HepG2 (cell line): ENCODE measurements at regions not wholly inside any gene's neighbourhood (a gene's known extent, or its start where the extent isn't known, plus 50 kb on each side); places are given as distances from the start of the nearest gene placed in this dataset.

ENCODE experiments used
- ATAC-seq: fragments of 200-7000 bp; cut with Tn5 transposase; 3 replicates; pipeline ENCODE4 v1.9.1; 2020; ENCODE audit warnings: mild to moderate bottlenecking, moderate library complexity
- BruUV-seq: library from RNA; stranded (reverse); fragments of 400-500 nt; replicated peaks from 2 replicates; lab custom pipeline; 2021; lab: Mats Ljungman, UMichigan
- CTCF ChIA-PET: fragments of 300-600 bp; formaldehyde crosslinking; extraction: SDS; loops from one replicate; lab custom pipeline; 2021; ENCODE audit warnings: low total read pairs, inconsistent platforms, low intra/inter-chr PET ratio; lab: Yijun Ruan, JAX
- POLR2A ChIA-PET: fragments of 350-600 bp; sonication (Branson Sonifier 250); formaldehyde crosslinking; loops from one replicate; lab custom pipeline; 2020; ENCODE audit warnings: antibody characterized with exemption, inconsistent platforms; lab: Yijun Ruan, JAX
- DNase-seq: peaks from one replicate; pipeline ENCODE4 v3.0.0-alpha.2; 2015; ENCODE audit warnings: low spot score
- FAIRE-seq: peaks from 3 replicates; lab custom pipeline; 2011; peaks lifted over from hg19 to GRCh38; lab: Jason Lieb, UNC
- H2AFZ ChIP-seq: one replicate; pipeline ENCODE4 v1.6.1; 2011; ENCODE audit warnings: low read length, inconsistent platforms
- H3K27ac ChIP-seq: fragments of 300-600 bp; 3 replicates; pipeline ENCODE4 v1.8.0; 2011; ENCODE audit warnings: mixed run types, mild to moderate bottlenecking, mixed read lengths, low read length, inconsistent platforms; ENCODE audit not compliant: insufficient read depth; ENCODE audit errors: extremely low read length
- H3K27me3 ChIP-seq, 2 experiments: fragments of 200-600 bp in 1 of 2; 2 replicates in 1 of 2; 3 replicates in 1 of 2; pipeline versions ENCODE4 v1.6.0 to v1.8.0; 2011; ENCODE audit warnings: low read length in 2 of 2, mild to moderate bottlenecking in 2 of 2, moderate library complexity in 2 of 2, inconsistent platforms in 1 of 2; ENCODE audit not compliant: insufficient read depth in 2 of 2, control insufficient read depth in 1 of 2
- H3K36me3 ChIP-seq, 2 experiments: fragments of 200-600 bp in 1 of 2; replicated peaks in 1 of 2; 2 replicates in 1 of 2; 3 replicates in 1 of 2; pipeline versions ENCODE4 v1.5.1 to v1.8.0; 2011; ENCODE audit warnings: low read length in 2 of 2, inconsistent platforms in 1 of 2; ENCODE audit not compliant: insufficient read depth in 2 of 2, control insufficient read depth in 1 of 2
- H3K4me1 ChIP-seq: 2 replicates; pipeline ENCODE4 v1.5.1; 2012; ENCODE audit warnings: low read length, inconsistent platforms; ENCODE audit not compliant: insufficient read depth
- H3K4me2 ChIP-seq: 2 replicates; pipeline ENCODE4 v1.6.0; 2011; ENCODE audit warnings: low read depth, low read length, inconsistent platforms
- H3K4me3 ChIP-seq, 3 experiments: fragments of 200-600 bp in 1 of 3; sonication (generic), shearing (Covaris generic) in 1 of 3; replicated peaks in 1 of 3; 2 replicates each; pipeline ENCODE4 v1.5.1; 2011 to 2016; ENCODE audit warnings: low read length in 3 of 3, inconsistent platforms in 2 of 3, low read depth in 2 of 3, mild to moderate bottlenecking in 2 of 3, control low read depth in 1 of 3, mixed read lengths in 1 of 3; ENCODE audit not compliant: insufficient read depth in 1 of 3
- H3K79me2 ChIP-seq: one replicate; pipeline ENCODE4 v1.6.1; 2011; ENCODE audit warnings: low read length, inconsistent platforms; ENCODE audit not compliant: insufficient read depth
- H3K9ac ChIP-seq: 2 replicates; pipeline ENCODE4 v1.6.0; 2011; ENCODE audit warnings: mild to moderate bottlenecking, low read depth, low read length, inconsistent platforms; ENCODE audit not compliant: insufficient read depth
- H3K9me3 ChIP-seq: 2 replicates; pipeline ENCODE4 v1.5.1; 2012; ENCODE audit warnings: mild to moderate bottlenecking, low read length
- H4K20me1 ChIP-seq: 2 replicates; pipeline ENCODE4 v1.6.0; 2011; ENCODE audit warnings: inconsistent platforms, mild to moderate bottlenecking, low read length, moderate library complexity; ENCODE audit not compliant: insufficient read depth
- AGO1 ChIP-seq: fragments of 200-400 bp; formaldehyde crosslinking; IDR thresholded peaks from 2 replicates; pipeline ENCODE4 v1.6.1; 2017; ENCODE audit warnings: mild to moderate bottlenecking, low read depth, low read length, moderate library complexity; ENCODE audit not compliant: poor library complexity, severe bottlenecking
- CBX2 ChIP-seq, 2 experiments: fragments of 200-600 bp in 1 of 2; sonication (generic); formaldehyde crosslinking in 1 of 2; IDR thresholded peaks; 2 replicates each; pipeline versions ENCODE4 v1.7.0 to v1.8.1; 2018 to 2022; ENCODE audit warnings: low read depth in 2 of 2, low read length in 1 of 2, mild to moderate bottlenecking in 1 of 2, missing genetic modification reagents in 1 of 2
- ELF4 ChIP-seq: sonication (generic); formaldehyde crosslinking; IDR thresholded peaks from 2 replicates; pipeline ENCODE4 v1.5.0; 2020; ENCODE audit warnings: missing genetic modification reagents, mild to moderate bottlenecking, moderate library complexity, borderline replicate concordance
- NR2F6 ChIP-seq, 2 experiments: IDR thresholded peaks; 2 replicates each; pipeline ENCODE4 v1.6.1; 2016; ENCODE audit warnings: antibody characterized with exemption in 1 of 2, mild to moderate bottlenecking in 1 of 2
- TBX3 ChIP-seq: fragments of 450-650 bp; IDR thresholded peaks from 2 replicates; pipeline ENCODE4 v1.6.1; 2017; ENCODE audit warnings: antibody characterized with exemption, mild to moderate bottlenecking, inconsistent platforms, borderline replicate concordance
- ZBTB3 ChIP-seq: sonication (generic); formaldehyde crosslinking; IDR thresholded peaks from 2 replicates; pipeline ENCODE4 v1.4.0; 2020; ENCODE audit warnings: low read depth, mild to moderate bottlenecking, moderate library complexity, missing genetic modification reagents, borderline replicate concordance
- ZNF180 ChIP-seq: sonication (generic); formaldehyde crosslinking; IDR thresholded peaks from 2 replicates; pipeline ENCODE4 v1.4.0; 2020; ENCODE audit warnings: low read depth, missing genetic modification reagents, borderline replicate concordance
- ZNF382 ChIP-seq: sonication (generic); formaldehyde crosslinking; IDR thresholded peaks from 2 replicates; pipeline ENCODE4 v1.5.0; 2020; ENCODE audit warnings: missing genetic modification reagents, mild to moderate bottlenecking, borderline replicate concordance
- WGBS: methylation state at CpG from one replicate; pipeline ENCODE4 v1.1.6; 2017; ENCODE audit warnings: low lambda C conversion rate; 5-methylcytosine and 5-hydroxymethylcytosine counted together
- in situ Hi-C: cut with HindIII; loops from 2 replicates; pipeline ENCODE4 v1.10.0; 2017; ENCODE audit warnings: low pct_unique_long_range_greater_than_20kb; ENCODE audit not compliant: extremely low pct_ligation_motif_present
- intact Hi-C: fragments of 100-400 bp; cut with micrococcal nuclease; formaldehyde crosslinking; loops from one replicate; pipeline ENCODE4 v1.10.0; 2022; ENCODE audit not compliant: unreplicated experiment
- TF ChIP-seq, protein P1 (sequence below): sonication (generic); formaldehyde crosslinking; IDR thresholded peaks from 2 replicates; pipeline ENCODE4 v1.4.0; 2020; ENCODE audit warnings: mild to moderate bottlenecking, low read depth, missing genetic modification reagents
- TF ChIP-seq, protein P2 (sequence below): sonication (generic); formaldehyde crosslinking; conservative IDR thresholded peaks from 2 replicates; pipeline ENCODE4 v1.8.0; 2022; ENCODE audit warnings: missing genetic modification reagents
- TF ChIP-seq, protein P3 (sequence below): sonication (generic); formaldehyde crosslinking; conservative IDR thresholded peaks from 2 replicates; pipeline ENCODE4 v1.8.0; 2022; ENCODE audit warnings: mild to moderate bottlenecking, moderate library complexity, missing genetic modification reagents
- TF ChIP-seq, protein P4 (sequence below): IDR thresholded peaks from 2 replicates; pipeline ENCODE4 v1.6.1; 2016; ENCODE audit warnings: missing genetic modification reagents, missing compliant biosample characterization
- TF ChIP-seq, protein P5 (sequence below): sonication (generic); formaldehyde crosslinking; conservative IDR thresholded peaks from 2 replicates; pipeline ENCODE4 v1.4.0; 2020; ENCODE audit warnings: missing genetic modification reagents

DNA sequence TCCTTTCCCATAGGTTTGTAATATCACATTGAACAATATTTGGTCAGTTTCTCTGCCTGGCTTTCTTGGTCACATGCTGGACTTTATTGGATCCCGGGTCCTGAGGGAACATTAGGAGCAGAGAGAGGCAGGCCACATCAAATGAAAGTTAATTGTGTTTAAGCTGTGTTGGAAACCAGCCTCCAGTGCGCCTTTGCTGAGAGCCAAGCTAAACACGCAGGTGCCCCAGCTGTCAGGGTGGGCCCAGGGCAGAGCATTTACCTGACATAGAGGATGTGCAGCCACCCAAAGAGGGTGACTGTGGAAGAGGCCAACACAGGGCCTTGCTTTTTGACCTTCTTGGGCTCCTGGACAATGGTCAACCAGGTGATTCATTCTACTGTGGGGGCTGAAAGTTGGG lies 149.3 kb downstream of the EBLN2 start (continued):
- TF ChIP-seq, protein P1, sequence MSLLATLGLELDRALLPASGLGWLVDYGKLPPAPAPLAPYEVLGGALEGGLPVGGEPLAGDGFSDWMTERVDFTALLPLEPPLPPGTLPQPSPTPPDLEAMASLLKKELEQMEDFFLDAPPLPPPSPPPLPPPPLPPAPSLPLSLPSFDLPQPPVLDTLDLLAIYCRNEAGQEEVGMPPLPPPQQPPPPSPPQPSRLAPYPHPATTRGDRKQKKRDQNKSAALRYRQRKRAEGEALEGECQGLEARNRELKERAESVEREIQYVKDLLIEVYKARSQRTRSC (CRISPR knock-in tag), result no peak
- TF ChIP-seq AGO1 (no peak), CBX2 (IDR thresholded peaks at IDR 0.05; ENCODE audit: low read depth, low read length) (no peak), CBX2 (CRISPR knock-in tag; IDR thresholded peaks at IDR 0.05; ENCODE audit: low read depth) (no peak), ELF4 (CRISPR knock-in tag) (no peak), ZNF180 (CRISPR knock-in tag) (no peak), TBX3 (no peak)
- TF ChIP-seq, protein P2, sequence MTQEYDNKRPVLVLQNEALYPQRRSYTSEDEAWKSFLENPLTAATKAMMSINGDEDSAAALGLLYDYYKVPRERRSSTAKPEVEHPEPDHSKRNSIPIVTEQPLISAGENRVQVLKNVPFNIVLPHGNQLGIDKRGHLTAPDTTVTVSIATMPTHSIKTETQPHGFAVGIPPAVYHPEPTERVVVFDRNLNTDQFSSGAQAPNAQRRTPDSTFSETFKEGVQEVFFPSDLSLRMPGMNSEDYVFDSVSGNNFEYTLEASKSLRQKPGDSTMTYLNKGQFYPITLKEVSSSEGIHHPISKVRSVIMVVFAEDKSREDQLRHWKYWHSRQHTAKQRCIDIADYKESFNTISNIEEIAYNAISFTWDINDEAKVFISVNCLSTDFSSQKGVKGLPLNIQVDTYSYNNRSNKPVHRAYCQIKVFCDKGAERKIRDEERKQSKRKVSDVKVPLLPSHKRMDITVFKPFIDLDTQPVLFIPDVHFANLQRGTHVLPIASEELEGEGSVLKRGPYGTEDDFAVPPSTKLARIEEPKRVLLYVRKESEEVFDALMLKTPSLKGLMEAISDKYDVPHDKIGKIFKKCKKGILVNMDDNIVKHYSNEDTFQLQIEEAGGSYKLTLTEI, result no peak
- TF ChIP-seq, protein P3, sequence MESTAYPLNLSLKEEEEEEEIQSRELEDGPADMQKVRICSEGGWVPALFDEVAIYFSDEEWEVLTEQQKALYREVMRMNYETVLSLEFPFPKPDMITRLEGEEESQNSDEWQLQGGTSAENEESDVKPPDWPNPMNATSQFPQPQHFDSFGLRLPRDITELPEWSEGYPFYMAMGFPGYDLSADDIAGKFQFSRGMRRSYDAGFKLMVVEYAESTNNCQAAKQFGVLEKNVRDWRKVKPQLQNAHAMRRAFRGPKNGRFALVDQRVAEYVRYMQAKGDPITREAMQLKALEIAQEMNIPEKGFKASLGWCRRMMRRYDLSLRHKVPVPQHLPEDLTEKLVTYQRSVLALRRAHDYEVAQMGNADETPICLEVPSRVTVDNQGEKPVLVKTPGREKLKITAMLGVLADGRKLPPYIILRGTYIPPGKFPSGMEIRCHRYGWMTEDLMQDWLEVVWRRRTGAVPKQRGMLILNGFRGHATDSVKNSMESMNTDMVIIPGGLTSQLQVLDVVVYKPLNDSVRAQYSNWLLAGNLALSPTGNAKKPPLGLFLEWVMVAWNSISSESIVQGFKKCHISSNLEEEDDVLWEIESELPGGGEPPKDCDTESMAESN (CRISPR knock-in tag), result no peak
- TF ChIP-seq, all 625 proteins: peak for 0

DNA sequence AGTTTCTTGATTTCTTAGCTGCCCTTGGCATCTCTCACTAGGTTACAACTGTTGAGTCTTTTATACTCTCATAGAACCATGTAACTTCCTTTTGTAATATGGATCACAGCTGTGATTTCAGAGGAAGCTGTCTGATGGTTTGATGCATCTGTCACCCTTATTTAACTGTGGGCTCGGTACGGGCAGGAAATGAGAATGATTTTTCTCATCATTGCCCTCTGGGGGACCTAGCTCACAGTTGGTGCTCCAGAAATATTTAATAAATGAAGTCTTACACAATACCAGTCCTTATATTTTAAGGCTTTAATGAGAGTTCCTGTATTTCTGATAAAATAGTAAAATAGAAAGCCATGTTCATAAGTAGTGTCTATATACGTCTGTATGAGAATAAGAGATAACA lies 151.2 kb downstream of the EBLN2 start:
- Histone ChIP-seq H2AFZ (no peak overlapping the region), H3K27me3 (no peaks in the 10 kb centered on the region), H3K27ac (no peak overlapping the region), H3K9me3 (no peaks in the 10 kb centered on the region), H3K79me2 (no peaks in the 10 kb centered on the region), H4K20me1 (no peaks in the 10 kb centered on the region), H3K4me2 (no peak overlapping the region), H3K4me3 (no peak overlapping the region), H3K4me1 (no peaks in the 10 kb centered on the region), H3K9ac (no peak overlapping the region), H3K36me3 (no peaks in the 10 kb centered on the region)
- DNase-seq (no peak), ATAC-seq (no peak), FAIRE-seq (no peak)
- 15% methylated on average over 3 of the region's 3 CpGs for WGBS
- intact Hi-C loops (no loop called here), in situ Hi-C loops (no loop called here)
- BruUV-seq, result no TSS peak
- ChIA-PET POLR2A (no interaction called here), CTCF (no interaction called here)
- TF ChIP-seq ZNF382 (CRISPR knock-in tag) (no peak), NR2F6 (IDR thresholded peaks at IDR 0.05) (no peak), NR2F6 (CRISPR knock-in tag; IDR thresholded peaks at IDR 0.05) (no peak), ZBTB3 (no peak)
- TF ChIP-seq, protein P4, sequence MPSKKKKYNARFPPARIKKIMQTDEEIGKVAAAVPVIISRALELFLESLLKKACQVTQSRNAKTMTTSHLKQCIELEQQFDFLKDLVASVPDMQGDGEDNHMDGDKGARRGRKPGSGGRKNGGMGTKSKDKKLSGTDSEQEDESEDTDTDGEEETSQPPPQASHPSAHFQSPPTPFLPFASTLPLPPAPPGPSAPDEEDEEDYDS (CRISPR knock-in tag), result no peak
- TF ChIP-seq, protein P5, sequence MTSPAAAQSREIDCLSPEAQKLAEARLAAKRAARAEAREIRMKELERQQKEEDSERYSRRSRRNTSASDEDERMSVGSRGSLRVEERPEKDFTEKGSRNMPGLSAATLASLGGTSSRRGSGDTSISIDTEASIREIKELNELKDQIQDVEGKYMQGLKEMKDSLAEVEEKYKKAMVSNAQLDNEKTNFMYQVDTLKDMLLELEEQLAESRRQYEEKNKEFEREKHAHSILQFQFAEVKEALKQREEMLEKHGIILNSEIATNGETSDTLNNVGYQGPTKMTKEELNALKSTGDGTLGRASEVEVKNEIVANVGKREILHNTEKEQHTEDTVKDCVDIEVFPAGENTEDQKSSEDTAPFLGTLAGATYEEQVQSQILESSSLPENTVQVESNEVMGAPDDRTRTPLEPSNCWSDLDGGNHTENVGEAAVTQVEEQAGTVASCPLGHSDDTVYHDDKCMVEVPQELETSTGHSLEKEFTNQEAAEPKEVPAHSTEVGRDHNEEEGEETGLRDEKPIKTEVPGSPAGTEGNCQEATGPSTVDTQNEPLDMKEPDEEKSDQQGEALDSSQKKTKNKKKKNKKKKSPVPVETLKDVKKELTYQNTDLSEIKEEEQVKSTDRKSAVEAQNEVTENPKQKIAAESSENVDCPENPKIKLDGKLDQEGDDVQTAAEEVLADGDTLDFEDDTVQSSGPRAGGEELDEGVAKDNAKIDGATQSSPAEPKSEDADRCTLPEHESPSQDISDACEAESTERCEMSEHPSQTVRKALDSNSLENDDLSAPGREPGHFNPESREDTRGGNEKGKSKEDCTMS (CRISPR knock-in tag), result no peak
